ENCODE measurements at regions not wholly inside any gene's neighbourhood (a gene's known extent, or its start where the extent isn't known, plus 50 kb on each side); places are given as distances from the start of the nearest gene placed in this dataset.
"Not testable (repeated sequence)": the region's sequence is repeated elsewhere in the genome, so short reads cannot be mapped to it uniquely, and the experiment has no call there.

- DNase-seq: no peak
Measured at GRCh38 chr20:4465212-4465611, 216.1 kb upstream of the ADRA1D start.

- DNase-seq: not testable (repeated sequence)
Measured at GRCh38 chr20:4462801-4463200, 213.7 kb upstream of the ADRA1D start.

- no peak for DNase-seq
Measured at GRCh38 chr20:4459081-4459480, 210.0 kb upstream of the ADRA1D start.

- DNase-seq: no peak
Measured at GRCh38 chr20:4457566-4458543, 208.8 kb upstream of the ADRA1D start.

- DNase-seq: no peak
Measured at GRCh38 chr20:4455996-4456395, 206.9 kb upstream of the ADRA1D start.

GRCh38 chr20:4455301-4455701 is 206.2 kb upstream of the ADRA1D start:
- no peak for DNase-seq

- no peak for DNase-seq
Measured at GRCh38 chr20:4454111-4454510, 205.0 kb upstream of the ADRA1D start.

GRCh38 chr20:4453359-4453758 is 204.3 kb upstream of the ADRA1D start:
- no peak for DNase-seq

- no peak for DNase-seq
Measured at GRCh38 chr20:4451487-4452081, 202.5 kb upstream of the ADRA1D start.

GRCh38 chr20:4449957-4450715 is 201.0 kb upstream of the ADRA1D start:
- no peak for DNase-seq

GRCh38 chr20:4445784-4446183 is 196.7 kb upstream of the ADRA1D start:
- DNase-seq: no peak

GRCh38 chr20:4445331-4445730 is 196.2 kb upstream of the ADRA1D start:
- no peak for DNase-seq

- DNase-seq: no peak
Measured at GRCh38 chr20:4444404-4444803, 195.3 kb upstream of the ADRA1D start.

- no peak for DNase-seq
Measured at GRCh38 chr20:4443016-4443415, 193.9 kb upstream of the ADRA1D start.

- DNase-seq: no peak
Measured at GRCh38 chr20:4441871-4442270, 192.8 kb upstream of the ADRA1D start.

GRCh38 chr20:4441191-4441590 is 192.1 kb upstream of the ADRA1D start:
- DNase-seq: no peak

- no peak for DNase-seq
Measured at GRCh38 chr20:4439461-4439860, 190.4 kb upstream of the ADRA1D start.

GRCh38 chr20:4437131-4437530 is 188.0 kb upstream of the ADRA1D start:
- DNase-seq: no peak

- no peak for DNase-seq
Measured at GRCh38 chr20:4435671-4436455, 186.8 kb upstream of the ADRA1D start.

GRCh38 chr20:4435225-4435624 is 186.1 kb upstream of the ADRA1D start:
- DNase-seq: no peak

- DNase-seq: no peak
Measured at GRCh38 chr20:4434681-4435080, 185.6 kb upstream of the ADRA1D start.

GRCh38 chr20:4431446-4431845 is 182.4 kb upstream of the ADRA1D start:
- DNase-seq: no peak

GRCh38 chr20:4430826-4431225 is 181.7 kb upstream of the ADRA1D start:
- not testable (repeated sequence) for DNase-seq
